Suppressor macrophage (primary cell): ENCODE measurements at regions not wholly inside any gene's neighbourhood (a gene's known extent, or its start where the extent isn't known, plus 50 kb on each side); places are given as distances from the start of the nearest gene placed in this dataset.

ENCODE experiments used
- DNase-seq, 4 experiments: peaks; one replicate each; pipeline ENCODE4 v3.0.0-alpha.2; 2020 to 2022

DNA sequence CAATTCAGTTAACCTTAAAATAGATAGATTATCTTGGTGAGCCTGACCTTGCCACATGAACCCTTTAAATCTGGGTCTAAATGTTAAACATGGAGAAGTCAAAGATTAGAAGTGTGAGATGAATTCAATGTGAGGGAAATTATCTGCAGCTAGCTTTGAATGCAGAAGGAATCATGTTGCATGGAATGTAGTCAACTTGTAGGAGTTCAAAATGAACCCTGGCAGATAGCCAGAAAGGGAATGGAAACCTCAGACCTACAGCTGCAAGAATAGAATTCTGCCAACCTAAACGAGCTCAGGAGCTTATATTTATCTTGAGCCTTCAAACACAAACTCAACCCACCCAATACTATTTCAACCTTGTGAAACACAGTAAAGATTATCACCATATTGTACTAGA, 632.5 kb downstream of the KCTD8 start:
- DNase-seq: no peak

DNA sequence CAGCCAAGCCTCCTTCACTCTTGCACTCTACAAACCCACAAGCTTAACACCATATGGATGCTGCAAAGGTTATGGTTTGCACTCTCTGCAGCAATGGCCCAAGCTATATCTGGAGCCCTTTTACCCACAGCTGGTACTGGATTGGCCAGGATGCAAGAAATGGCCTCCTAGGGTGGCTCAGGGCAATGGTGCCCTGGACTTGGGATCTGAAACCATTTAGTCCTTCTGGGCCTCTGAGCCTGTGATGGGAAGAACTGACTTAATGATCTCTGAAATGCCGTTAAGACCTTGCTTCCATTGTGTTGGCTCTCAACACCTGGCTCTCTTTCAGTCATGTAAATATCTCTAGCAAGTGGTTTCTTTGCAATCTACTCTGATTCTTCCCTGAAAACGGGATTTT, 626.0 kb downstream of the KCTD8 start:
- DNase-seq: no peak

DNA sequence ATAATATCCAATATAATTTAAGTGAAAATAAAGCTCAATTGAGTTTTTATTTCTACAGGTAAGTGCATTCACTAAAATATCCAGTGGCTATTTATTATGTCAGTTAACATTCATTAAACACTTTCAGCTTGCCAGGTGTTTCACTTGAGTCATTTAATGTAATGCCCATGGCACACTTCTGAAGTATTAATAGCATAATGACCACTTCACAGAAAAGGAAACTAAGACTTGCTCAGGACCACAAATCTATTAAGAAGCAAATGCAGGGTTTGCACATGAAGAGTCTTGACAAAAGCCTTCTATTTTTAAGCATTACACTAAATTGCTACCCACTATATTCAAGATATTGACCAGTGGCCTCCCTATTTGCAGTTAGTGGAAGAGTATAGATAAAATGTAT, 612.7 kb downstream of the KCTD8 start:
- DNase-seq: no peak

DNA sequence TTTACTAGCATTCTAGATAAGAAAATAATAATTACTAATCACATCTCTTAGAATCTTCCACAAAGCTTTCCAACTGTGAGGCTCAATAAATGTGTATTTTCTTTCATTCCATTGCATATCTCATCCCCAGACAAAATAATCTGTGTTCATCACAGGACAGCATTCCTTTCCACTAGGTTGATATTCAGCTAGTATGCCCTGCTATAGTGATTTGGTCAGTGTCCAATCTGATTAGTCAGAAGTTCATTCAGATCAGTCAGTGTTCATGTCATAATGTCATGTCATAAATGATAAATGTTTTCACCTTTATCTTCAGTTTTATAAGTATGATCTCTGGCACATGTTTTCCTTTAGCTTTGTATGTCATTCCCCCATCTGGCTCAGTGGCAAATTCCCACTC, 611.4 kb downstream of the KCTD8 start:
- no peak for DNase-seq

DNA sequence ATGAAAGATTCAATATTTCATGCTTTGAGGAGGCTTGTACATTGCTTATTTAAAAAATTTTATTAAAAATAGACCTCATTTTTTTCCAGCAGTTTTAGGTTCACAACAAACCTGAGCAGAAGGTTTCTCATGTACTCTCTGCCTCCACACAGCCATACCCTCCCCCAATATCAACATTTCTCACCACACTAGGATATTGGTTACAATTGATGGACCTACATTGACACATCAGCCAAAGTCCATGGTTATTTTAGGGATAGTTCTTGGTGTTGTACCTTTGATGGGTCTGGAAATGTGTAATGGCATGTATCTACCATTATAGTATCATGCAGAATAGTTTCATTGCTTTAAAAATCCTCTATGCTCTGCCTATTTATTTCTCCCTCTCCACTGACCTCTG, 611.0 kb downstream of the KCTD8 start:
- DNase-seq: no peak

DNA sequence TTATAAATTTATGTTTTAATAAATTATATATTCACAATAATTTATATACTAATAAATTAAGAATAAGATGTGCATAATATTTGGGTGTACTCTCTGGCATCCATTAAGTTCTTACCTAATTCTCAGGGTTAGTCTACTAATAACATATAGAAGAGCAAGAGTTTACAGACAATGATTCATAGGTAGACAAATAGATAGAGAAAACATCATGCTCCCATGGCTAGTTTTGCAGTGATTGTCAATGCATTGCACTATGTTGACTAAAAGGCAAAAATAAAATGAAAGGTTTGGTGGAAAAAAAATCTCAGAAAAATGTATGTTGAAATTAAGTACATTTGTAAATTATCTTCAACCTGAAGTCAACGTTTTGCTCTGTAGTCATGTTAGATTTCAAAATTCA, 606.0 kb downstream of the KCTD8 start:
- DNase-seq: no peak

DNA sequence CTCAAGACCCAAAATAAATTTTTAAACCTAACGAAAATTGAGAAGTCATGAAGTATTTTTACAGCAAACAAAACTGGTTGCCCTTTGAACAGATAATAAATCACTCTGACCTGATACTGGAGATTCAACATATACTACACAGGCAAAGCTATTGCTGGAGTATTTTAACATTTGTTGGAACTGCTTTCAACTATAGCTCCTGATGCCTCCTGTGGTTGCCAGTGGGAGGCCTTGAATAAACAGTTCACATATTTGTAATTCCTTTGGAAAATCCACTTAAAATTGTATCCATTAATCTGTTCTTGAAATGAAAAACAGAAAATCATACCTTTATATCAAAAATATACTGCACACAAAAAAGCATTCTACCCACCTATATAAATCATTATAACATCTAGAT, 605.1 kb downstream of the KCTD8 start:
- DNase-seq: no peak

DNA sequence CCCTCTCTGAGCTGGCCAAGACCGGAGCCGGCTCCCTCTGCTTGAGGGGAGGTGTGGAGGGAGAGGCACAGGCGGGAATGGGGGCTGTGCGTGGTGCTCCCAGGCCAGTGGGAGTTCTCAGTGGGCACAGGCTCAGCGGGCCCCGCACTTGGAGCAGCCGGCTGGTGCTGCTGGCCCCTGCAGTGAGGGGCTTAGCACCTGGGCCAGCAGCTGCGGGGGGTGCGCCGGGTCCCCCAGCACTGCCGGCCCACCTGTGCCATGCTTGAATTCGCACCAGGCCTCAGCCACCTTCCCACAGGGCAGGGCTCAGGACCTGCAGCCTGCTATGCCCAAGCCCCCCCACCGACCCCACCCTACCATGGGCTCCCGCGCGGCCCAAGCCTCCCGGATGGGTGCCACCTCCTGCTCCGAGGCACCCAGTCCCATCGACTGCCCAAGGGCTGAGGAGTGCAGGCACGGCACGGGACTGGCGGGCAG, 602.5 kb downstream of the KCTD8 start:
- no peak for DNase-seq

DNA sequence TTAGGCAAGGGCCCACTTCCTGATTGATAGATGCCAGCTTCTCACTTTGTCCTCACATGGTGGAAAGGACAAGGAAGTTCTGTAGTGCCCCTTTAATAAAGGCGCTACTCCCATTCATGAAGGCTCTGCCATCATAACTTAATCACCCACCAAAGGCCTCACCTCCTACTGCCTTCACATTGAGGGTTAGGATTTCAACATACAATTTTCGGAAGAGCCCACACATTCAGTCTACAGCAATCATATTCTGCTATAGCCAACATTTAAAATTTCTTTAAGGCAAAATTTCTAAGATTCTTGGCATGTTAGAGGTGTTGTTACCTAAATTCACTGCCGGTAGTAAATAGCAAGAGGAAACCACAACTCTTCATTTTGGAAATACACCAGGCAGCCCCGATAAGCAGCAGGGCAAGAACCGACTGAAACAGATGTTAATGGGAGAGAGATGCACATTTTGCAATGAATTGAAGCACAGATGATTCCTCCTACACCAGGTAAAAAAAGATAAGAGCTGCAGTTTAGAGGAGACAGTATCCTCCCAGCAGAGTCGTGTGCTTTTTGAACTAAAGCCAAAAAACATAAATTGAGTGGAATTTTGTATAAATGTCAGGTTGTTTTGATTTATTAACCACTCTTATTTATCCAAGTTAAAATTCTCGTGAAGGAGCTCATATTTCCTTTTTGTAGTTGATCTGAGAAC, 594.9 kb downstream of the KCTD8 start:
- DNase-seq: no peak

DNA sequence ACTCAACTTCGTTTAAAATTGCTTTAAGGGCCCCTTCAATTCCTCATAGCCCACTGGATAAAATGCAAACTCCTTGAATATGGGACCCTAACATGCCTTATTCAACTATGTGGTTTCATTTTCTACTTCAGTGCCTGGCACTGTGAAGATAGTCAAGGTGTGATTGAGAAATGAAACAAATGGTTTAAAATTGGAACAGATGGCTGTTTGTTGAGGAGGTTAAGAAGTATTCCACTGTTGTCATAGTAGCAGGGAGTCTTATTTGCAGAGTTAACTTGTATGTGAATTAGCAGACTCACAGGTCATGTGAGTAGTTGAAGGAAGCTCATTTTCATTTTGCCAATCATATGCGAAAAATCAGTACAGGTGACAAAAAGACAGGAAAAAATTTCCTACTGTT, 593.3 kb downstream of the KCTD8 start:
- no peak for DNase-seq

DNA sequence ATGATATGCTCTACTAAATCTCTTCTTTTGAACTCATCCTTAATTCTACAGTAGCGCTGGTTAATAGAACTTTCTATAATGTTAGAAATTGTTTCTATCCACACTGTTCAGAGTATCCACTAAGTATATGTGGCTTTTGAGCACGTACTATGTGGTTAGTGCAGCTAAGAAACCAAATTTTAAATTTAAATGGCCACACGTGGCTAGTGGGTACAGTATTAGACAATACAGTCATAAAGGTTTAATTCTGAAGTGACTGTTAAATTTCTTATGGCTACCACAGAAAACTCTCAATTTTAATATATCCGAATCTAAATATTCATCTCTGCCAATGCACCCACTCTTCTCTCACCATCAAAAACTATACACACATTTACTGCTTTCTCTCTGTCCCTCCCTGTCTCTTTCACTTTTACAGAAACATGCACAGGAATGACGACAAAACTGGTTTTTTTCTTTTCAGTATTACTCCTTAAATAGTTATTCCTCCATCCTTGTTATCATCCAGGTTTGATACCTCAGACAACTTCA, 583.9 kb downstream of the KCTD8 start:
- no peak for DNase-seq

DNA sequence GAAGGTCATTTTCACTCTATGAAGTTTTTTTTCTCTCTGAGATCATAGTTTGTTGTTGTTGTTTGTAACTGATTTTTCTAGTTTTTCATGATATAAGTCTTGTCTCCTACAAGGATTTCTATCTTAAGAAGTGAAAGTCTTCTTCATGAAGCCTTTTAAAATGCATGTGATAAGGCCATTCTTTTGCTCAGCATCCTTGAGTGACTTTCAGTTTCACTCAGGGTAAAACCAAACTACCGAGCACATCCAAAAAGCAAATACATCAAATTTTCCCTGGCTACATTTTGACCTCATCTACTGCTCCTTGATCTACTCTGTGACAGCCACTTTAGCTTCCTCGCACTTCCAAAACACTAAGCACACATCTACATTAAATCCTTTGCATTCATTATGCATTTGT, 580.7 kb downstream of the KCTD8 start:
- DNase-seq: no peak

DNA sequence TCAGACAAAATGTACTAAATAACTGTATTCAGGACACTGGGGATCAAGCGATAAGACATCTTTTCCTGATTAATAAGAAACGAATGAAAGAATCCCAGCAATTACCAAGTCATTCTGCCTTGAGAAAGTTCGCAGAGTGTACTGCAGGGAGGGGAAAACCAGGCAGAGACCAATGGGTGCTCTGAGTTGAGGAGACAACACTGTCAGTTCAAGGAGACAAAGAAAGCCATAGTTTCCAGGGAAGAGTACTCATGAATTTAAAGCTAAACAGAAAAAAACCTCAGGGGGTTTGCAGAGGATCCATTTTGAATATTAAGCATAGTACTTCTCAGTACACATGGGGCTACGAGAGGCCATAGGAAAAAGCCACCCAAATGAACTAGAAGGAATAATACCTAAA, 573.0 kb downstream of the KCTD8 start:
- no peak for DNase-seq

DNA sequence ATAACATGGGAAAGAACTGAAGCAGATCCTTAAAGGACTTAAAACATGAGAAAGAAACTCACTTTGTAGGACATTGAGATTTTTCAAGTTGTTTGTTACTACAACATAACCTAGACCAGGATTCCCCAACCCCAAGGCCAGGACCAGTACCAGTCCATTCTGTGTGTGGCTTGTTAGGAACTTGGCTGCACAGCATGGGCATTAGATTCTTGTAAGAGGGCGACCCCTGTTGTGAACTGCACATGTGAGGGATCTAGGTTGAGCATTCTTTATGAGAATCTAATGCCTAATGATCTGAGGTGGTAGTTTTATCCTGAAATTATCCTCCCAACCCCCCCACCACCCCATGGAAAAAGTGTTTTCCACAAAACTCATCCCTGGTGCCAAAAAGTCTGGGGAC, 566.1 kb downstream of the KCTD8 start:
- DNase-seq: no peak

DNA sequence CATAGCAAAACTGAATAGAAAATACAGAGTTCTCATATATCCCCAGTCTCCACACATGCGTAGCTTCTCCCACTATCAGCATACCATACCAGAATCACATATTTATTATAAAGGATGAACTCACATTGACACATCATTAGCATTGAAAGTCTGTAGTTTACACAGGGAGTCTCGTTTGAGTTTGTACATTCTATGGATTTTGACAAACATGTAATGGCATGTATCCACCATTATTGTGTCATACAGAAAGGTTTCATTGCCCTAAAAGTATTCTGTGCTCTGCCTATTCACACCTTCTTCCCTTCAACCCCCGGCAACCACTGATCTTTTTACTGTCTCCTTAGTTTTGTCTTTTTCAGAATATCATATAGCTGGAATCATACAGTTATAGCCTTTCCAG, 562.4 kb downstream of the KCTD8 start:
- no peak for DNase-seq

DNA sequence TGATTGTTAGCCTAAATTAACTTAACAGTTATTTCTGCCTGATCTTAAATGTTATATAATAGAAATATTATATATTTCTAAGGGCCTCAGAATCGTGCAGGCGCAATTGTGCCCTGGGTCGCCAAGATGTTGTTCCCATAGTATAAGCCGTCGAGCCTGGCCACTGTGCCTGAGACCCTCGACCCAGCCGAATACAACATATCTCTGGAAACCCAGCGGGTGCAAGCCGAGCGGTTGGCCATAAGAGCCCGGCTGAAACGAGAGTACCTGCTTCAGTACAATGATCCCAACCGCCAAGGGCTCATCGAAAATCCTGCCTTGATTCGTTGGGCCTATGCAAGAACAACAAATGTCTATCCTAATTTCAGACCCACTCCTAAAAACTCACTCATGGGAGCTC, 549.8 kb downstream of the KCTD8 start:
- DNase-seq: no peak

DNA sequence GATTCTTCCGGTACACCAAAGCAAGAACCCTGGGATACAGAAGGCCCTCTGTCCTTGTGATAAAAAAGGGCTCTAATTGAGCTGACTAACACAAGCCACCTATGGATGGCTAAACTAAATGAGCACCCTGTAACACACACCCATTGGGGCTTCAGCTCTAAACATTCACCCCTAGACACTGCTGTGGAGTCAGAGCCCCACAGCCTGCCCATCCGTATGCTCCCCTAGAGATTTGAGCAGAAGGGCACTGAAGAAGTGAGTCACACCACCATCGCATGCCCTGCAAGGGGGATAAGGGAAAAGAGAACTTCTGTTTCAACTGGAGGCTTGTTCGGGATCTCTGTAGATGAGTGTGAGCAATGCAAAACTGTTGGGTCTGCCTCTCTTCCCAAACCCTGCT, 545.2 kb downstream of the KCTD8 start:
- no peak for DNase-seq

DNA sequence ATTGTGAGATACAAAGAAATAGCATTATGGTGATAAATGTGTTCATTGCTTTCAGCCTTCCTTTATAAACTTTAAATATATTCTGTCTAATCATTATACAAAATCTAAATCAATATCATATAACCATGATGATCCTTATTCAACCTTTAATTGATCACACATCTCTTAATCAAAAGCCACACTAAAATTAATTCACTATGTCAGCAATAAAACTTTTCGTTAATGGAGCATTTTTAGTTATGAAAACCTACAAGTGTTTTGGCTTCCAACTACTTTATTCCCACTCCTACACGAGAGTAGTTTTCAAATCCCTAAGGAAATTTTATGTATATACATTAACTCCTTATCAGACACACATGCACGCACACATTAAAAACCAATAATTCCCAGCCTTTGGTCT, 530.2 kb downstream of the KCTD8 start:
- no peak for DNase-seq

DNA sequence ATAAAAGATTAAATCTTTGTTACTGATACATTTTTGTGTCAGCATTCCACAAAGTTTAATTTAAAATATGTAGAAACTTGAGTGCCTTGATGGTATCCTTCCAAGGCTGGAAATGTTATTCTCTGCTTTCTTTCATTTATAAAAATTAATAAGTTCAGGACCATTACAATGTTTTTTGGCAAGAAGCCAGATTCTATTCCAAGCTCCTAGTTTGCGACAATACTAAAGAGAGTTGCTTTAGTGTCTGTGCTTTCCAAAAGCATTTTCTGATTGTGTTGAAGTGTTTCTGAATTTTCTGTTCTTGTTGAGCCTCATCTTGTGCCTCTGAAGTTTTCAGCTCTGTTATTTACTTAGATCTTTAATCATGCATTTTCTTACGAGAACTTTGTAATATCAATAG, 516.2 kb downstream of the KCTD8 start:
- DNase-seq: peak in 1 of 4 experiments; percentile 0

DNA sequence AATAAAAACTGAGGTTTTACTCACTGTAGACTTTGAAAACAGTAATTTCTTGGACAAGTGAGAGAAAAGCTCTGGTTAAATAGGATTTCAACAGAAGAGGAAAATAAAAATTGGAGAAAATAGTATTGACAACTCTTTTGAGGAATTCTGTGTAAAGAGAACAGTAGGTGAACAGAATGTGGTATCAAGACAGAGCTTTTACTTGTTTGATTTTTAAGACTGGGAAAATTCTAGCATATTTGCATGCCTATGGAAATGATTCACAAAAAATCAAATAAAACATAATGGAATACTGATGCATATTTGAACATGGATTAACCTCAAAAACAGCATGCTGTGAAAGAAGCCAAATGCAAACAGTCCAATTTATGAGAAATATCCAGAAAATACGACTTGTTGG, 504.6 kb downstream of the KCTD8 start:
- DNase-seq: no peak

DNA sequence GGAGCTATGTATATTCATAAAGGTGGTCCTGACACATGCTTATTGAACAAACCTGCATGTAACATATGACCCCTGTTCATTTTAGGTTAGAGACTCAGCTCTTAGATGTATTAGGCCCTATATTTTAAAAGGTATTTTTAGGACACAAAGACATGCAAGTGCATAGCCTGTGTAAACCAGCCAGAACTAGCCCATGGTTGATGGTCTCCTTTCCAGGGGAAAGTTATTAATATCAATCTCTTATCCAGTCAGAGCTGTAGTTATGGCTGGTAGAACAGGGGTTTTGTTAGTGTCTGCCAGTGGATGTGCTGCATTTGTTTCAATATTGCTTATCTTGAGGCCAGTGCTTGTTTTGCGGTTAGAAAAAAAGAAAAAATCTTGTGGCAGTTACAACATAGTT, 488.6 kb downstream of the KCTD8 start:
- no peak for DNase-seq

DNA sequence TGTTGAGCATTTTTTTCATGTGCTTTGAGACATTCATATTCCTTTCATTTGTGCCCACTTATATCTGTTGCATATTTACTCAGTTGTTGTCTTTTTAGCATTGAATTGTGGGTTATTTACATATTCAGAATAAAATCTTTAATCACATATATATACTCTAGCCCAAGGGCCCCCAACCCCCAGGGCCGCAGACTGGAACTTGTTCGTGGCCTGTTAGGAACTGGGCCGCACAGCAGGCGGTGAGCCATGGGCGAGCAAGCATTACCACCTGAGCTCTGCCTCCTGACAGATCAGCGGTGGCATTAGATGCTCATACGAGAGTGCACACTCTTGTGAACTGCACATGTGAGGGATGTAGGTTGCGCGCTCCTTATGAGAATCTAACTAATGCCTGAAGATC, 480.6 kb downstream of the KCTD8 start:
- DNase-seq: no peak

DNA sequence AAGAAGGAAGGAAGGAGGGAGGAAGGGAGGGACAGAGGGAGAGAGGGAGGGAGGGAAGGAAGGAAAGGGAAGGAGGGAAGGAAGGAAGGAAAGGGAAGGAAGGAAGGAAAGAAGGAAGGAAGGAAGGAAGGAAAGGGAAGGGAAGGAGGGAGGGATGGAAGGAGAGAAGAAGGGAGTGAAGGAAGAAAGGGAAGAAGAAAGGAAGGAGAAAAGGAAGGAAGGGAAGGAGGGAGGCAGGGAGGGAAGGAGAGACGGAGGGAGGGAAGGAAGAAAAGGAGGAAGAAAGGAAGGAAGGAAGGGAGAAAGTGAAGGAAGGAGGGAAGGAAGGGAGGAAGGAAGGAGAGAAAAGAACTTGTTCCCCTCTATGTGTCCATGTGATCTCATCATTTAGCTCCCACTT, 465.0 kb downstream of the KCTD8 start:
- no peak for DNase-seq

DNA sequence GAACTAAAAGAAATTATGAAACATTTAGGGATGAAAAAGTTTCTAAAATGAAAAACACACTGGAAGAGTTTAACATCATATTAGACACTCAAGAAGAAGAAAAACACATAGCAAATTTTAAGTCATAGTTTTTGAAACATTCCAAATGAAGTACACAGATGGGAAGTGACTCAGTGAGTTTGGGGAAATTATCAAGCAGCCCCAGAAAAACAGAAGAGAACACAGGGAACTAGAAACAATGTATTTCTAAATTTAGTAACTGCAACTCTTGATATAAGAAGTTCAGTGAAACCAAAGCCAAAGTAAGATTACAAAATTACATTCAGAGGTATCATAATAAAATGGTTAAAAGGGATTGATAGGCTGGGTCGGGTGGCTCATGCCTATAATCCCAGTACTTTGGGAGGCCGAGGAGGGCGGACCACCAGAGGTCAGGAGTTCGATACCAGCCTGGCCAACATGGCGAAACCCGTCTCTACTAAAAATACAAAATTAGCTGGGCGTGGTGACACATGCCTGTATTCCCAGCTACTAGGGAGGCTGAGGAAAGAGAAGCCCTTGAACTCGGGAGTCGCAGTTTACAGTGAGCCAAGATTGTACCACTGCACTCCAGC, 461.2 kb downstream of the KCTD8 start:
- no peak for DNase-seq

DNA sequence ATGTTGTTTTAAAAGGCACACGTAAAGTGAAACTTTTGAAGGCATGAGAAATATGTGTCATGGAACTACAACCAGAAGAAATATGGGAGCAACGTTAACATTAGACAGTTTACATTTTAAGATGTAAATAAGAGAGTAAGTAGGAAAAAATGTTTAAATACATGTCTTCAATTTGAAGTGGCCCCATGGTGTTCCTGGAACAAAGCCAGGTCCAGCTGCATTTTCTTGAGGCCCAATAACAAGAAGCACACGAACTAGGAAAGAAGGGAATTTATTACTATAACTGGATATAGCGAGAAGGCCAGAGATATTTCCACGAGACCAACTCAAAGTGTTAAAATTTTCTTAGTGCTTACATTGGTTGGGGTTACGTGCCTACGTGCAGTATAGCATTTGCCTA, 458.1 kb downstream of the KCTD8 start:
- DNase-seq: no peak
